ENCODE measurements at regions not wholly inside any gene's neighbourhood (a gene's known extent, or its start where the extent isn't known, plus 50 kb on each side); places are given as distances from the start of the nearest gene placed in this dataset.

DNA sequence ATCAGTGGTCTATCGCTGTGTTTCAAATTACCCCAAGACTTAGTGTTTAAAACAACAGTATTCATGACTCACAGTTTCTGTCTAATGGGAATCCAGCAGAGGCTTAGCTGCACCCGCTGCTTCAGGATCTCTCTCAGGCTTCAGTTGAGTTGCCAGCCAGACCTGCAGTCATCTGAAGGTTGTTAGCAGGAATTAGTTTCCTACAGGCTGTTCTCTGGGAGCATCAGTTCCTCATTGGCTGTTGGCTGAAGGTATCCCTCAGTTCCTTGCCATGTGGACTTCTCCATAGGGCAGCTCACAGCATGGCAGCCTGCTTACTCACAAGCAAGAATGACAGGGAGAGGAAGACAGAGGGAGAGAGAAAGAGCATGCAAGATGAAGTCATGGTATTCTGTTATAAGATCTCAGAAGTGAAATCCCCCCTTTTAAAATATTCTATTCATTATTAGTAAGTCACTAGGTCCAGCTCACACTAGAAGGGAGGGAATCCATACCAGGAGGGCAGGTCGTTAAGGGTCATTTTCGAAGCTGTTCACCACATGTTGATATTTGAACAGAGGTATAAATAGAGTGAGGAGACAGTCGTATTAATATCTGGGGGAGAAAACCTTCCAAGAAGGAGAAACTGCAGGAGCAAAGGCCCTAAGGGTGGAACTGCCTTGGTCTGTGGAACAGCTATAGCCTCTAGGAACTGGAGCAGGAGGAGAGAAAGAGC, 473.9 kb upstream of the PPP2R3A start:
- no peaks in the 10 kb centered on the region for H3K27me3 ChIP-seq
- no peak for TF ChIP-seq CTCF (IDR thresholded peaks at IDR 0.05)
- no peak for TF ChIP-seq POLR2A (IDR thresholded peaks at IDR 0.05)
- H3K9me3 ChIP-seq = no peaks in the 10 kb centered on the region
- intact Hi-C loops (cut with DNase I; ENCODE audit: low total_unique reads) = no loop called here
- WGBS, 2 donors = 85 to 93% methylated on average over 5 of the region's 5 CpGs
- no peak for DNase-seq
- H3K27ac ChIP-seq = no peak overlapping the region
- H3K4me3 ChIP-seq = no peak overlapping the region
- H3K4me1 ChIP-seq = no peaks in the 10 kb centered on the region
- no peaks in the 10 kb centered on the region for H3K36me3 ChIP-seq (ENCODE audit: low read depth, missing control alignments)

- no peak overlapping the region for H3K27ac ChIP-seq
- 50 to 70% methylated on average over 3 of the region's 3 CpGs for WGBS, 2 donors
- H3K36me3 ChIP-seq (ENCODE audit: low read depth, missing control alignments) = no peaks in the 10 kb centered on the region
Measured at GRCh38 chr3:135495891-135496290, 469.6 kb upstream of the PPP2R3A start.

GRCh38 chr3:135497979-135498378, 467.5 kb upstream of the PPP2R3A start:
- 93 to 96% methylated on average over 5 of the region's 5 CpGs for WGBS, 2 donors
- DNase-seq = no peak
- no peak overlapping the region for H3K27ac ChIP-seq
- H3K4me1 ChIP-seq = no peaks in the 10 kb centered on the region
- no peaks in the 10 kb centered on the region for H3K27me3 ChIP-seq
- TF ChIP-seq POLR2A (IDR thresholded peaks at IDR 0.05) (no peak), CTCF (IDR thresholded peaks at IDR 0.05) (no peak)
- H3K9me3 ChIP-seq = no peaks in the 10 kb centered on the region
- no peaks in the 10 kb centered on the region for H3K36me3 ChIP-seq (ENCODE audit: low read depth, missing control alignments)
- intact Hi-C loops (cut with DNase I; ENCODE audit: low total_unique reads) = no loop called here
- no peak overlapping the region for H3K4me3 ChIP-seq

More at GRCh38 chr3:135495891-135496290, 469.6 kb upstream of the PPP2R3A start:
- no peak for DNase-seq
- no peaks in the 10 kb centered on the region for H3K27me3 ChIP-seq
- no peaks in the 10 kb centered on the region for H3K9me3 ChIP-seq
- TF ChIP-seq CTCF (IDR thresholded peaks at IDR 0.05) (no peak), POLR2A (IDR thresholded peaks at IDR 0.05) (no peak)
- H3K4me3 ChIP-seq = no peak overlapping the region
- H3K4me1 ChIP-seq = no peaks in the 10 kb centered on the region
- intact Hi-C loops (cut with DNase I; ENCODE audit: low total_unique reads) = no loop called here

- no peak for TF ChIP-seq POLR2A (IDR thresholded peaks at IDR 0.05)
- TF ChIP-seq CTCF (IDR thresholded peaks at IDR 0.05) = no peak
- no peaks in the 10 kb centered on the region for H3K9me3 ChIP-seq
- H3K4me1 ChIP-seq = peaks cover 5% of the 10 kb centered on the region
- H3K4me3 ChIP-seq = no peak overlapping the region
- H3K36me3 ChIP-seq (ENCODE audit: low read depth, missing control alignments) = no peaks in the 10 kb centered on the region
- 94 to 96% methylated on average over 2 of the region's 2 CpGs for WGBS, 2 donors
- DNase-seq = no peak
- intact Hi-C loops (cut with DNase I; ENCODE audit: low total_unique reads) = no loop called here
- H3K27me3 ChIP-seq = no peaks in the 10 kb centered on the region
- H3K27ac ChIP-seq = no peak overlapping the region
Measured at GRCh38 chr3:135499426-135499825, 466.1 kb upstream of the PPP2R3A start.

DNA sequence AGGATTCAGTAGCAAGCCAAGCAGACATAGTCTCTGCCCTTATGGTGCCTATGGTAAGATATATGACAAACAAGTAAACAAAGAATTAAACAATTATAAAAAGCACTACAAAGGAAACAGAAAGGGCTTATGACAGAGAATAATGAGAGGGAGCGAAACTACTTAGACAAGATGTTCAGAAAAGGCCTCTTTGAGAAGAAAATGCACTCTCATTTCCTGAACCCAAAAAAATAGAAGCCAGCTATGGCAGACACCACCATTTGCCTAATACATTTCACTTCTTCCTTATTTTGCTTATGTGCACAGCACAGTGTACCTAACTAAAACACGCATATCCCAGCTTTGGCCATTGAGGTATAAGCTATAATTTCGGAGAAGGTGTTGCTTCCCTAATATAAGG, 465.5 kb upstream of the PPP2R3A start:
- Histone ChIP-seq H3K36me3 (ENCODE audit: low read depth, missing control alignments) (no peaks in the 10 kb centered on the region), H3K4me3 (no peak overlapping the region), H3K27me3 (no peaks in the 10 kb centered on the region), H3K27ac (no peak overlapping the region), H3K4me1 (peaks cover 5% of the 10 kb centered on the region), H3K9me3 (no peaks in the 10 kb centered on the region)
- DNase-seq = no peak
- 90 to 91% methylated on average over 3 of the region's 3 CpGs for WGBS, 2 donors
- no peak for TF ChIP-seq POLR2A (IDR thresholded peaks at IDR 0.05)
- no peak for TF ChIP-seq CTCF (IDR thresholded peaks at IDR 0.05)
- intact Hi-C loops (cut with DNase I; ENCODE audit: low total_unique reads) = loop anchor here (10.0 kb wide), 1 partner anchor 705 kb away; the partner anchor contains the start of gene EPHB1
